NCI-H1092 (cell line): ENCODE measurements at regions not wholly inside any gene's neighbourhood (a gene's known extent, or its start where the extent isn't known, plus 50 kb on each side); places are given as distances from the start of the nearest gene placed in this dataset.

Experiments used
- DNase-seq: peaks from one replicate; lab custom pipeline; 2025; lab: John Stamatoyannopoulos, UW

GRCh38 chr5:3736466-3736865, 140.8 kb downstream of the IRX1 start:
- no peak for DNase-seq

GRCh38 chr5:3736926-3737325, 141.3 kb downstream of the IRX1 start:
- DNase-seq: no peak

- DNase-seq: no peak
These were observed 143.3 kb downstream of the IRX1 start for GRCh38 chr5:3738919-3739318.

GRCh38 chr5:3740546-3741373, 145.1 kb downstream of the IRX1 start:
- DNase-seq: no peak

GRCh38 chr5:3741374-3741770, 145.7 kb downstream of the IRX1 start:
- DNase-seq: no peak

- no peak for DNase-seq
These were observed 147.1 kb downstream of the IRX1 start for GRCh38 chr5:3742750-3743149.

GRCh38 chr5:3751846-3752245, 156.2 kb downstream of the IRX1 start:
- no peak for DNase-seq

GRCh38 chr5:3778000-3778550, 182.4 kb downstream of the IRX1 start:
- no peak for DNase-seq

- no peak for DNase-seq
These were observed 183.3 kb downstream of the IRX1 start for GRCh38 chr5:3778945-3779344.

GRCh38 chr5:3780278-3780677, 184.6 kb downstream of the IRX1 start:
- DNase-seq: no peak

GRCh38 chr5:3780907-3781306, 185.3 kb downstream of the IRX1 start:
- DNase-seq: no peak

- DNase-seq: no peak
These were observed 189.2 kb downstream of the IRX1 start for GRCh38 chr5:3784854-3785253.

GRCh38 chr5:3786165-3786564, 190.5 kb downstream of the IRX1 start:
- no peak for DNase-seq

GRCh38 chr5:3786891-3787430, 191.3 kb downstream of the IRX1 start:
- no peak for DNase-seq

- no peak for DNase-seq
These were observed 192.0 kb downstream of the IRX1 start for GRCh38 chr5:3787604-3788003.

GRCh38 chr5:3789519-3790193, 194.0 kb downstream of the IRX1 start:
- no peak for DNase-seq

GRCh38 chr5:3793162-3793561, 197.5 kb downstream of the IRX1 start:
- no peak for DNase-seq

- no peak for DNase-seq
These were observed 199.0 kb downstream of the IRX1 start for GRCh38 chr5:3794611-3795010.

GRCh38 chr5:3796736-3797135, 201.1 kb downstream of the IRX1 start:
- DNase-seq: no peak

- DNase-seq: no peak
These were observed 206.3 kb downstream of the IRX1 start for GRCh38 chr5:3801967-3802366.

GRCh38 chr5:3809455-3809854, 213.8 kb downstream of the IRX1 start:
- no peak for DNase-seq

- DNase-seq: no peak
These were observed 215.5 kb downstream of the IRX1 start for GRCh38 chr5:3811116-3811515.

GRCh38 chr5:3818624-3819023, 223.0 kb downstream of the IRX1 start:
- DNase-seq: no peak
